Parathyroid adenoma (tissue), 2 donors: ENCODE measurements at regions not wholly inside any gene's neighbourhood (a gene's known extent, or its start where the extent isn't known, plus 50 kb on each side); places are given as distances from the start of the nearest gene placed in this dataset.

Source experiments
- H2AFZ ChIP-seq: fragments of 300-600 bp; sonication (generic); one replicate; pipeline ENCODE4 v1.7.0; 2017; ENCODE audit warnings: antibody characterized with exemption, mild to moderate bottlenecking
- H3K27ac ChIP-seq: fragments of 300-600 bp; sonication (generic); one replicate; pipeline ENCODE4 v1.7.0; 2017
- H3K27me3 ChIP-seq: fragments of 300-600 bp; sonication (generic); one replicate; pipeline ENCODE4 v1.7.0; 2017; ENCODE audit warnings: low read length; ENCODE audit not compliant: control insufficient read depth, insufficient read depth
- H3K36me3 ChIP-seq: fragments of 300-600 bp; sonication (generic); one replicate; pipeline ENCODE4 v1.7.0; 2017; ENCODE audit warnings: low read length; ENCODE audit not compliant: control insufficient read depth, insufficient read depth
- H3K4me1 ChIP-seq: fragments of 300-600 bp; sonication (generic); one replicate; pipeline ENCODE4 v1.7.0; 2017; ENCODE audit warnings: control low read depth
- H3K4me2 ChIP-seq: fragments of 300-600 bp; sonication (generic); one replicate; pipeline ENCODE4 v1.7.0; 2017; ENCODE audit warnings: low read length
- H3K4me3 ChIP-seq: fragments of 300-600 bp; sonication (generic); one replicate; pipeline ENCODE4 v1.7.0; 2017; ENCODE audit warnings: low read depth, low read length
- H3K79me2 ChIP-seq: fragments of 300-600 bp; sonication (generic); one replicate; pipeline ENCODE4 v1.7.0; 2017; ENCODE audit warnings: control low read depth
- H3K9ac ChIP-seq: fragments of 300-600 bp; sonication (generic); one replicate; pipeline ENCODE4 v1.7.0; 2017; ENCODE audit warnings: mild to moderate bottlenecking
- H3K9me3 ChIP-seq: fragments of 300-600 bp; sonication (generic); one replicate; pipeline ENCODE4 v1.7.0; 2017; ENCODE audit warnings: low read length; ENCODE audit not compliant: control insufficient read depth
- CTCF ChIP-seq: fragments of 300-600 bp; sonication (generic); IDR thresholded peaks from one replicate; pipeline ENCODE4 v1.7.0; 2017; ENCODE audit warnings: antibody characterized with exemption, mild to moderate bottlenecking
- donor health status: primary hyperparathyroidism.

- no peak overlapping the region for H3K4me3 ChIP-seq
- no peaks in the 10 kb centered on the region for H3K4me1 ChIP-seq
- no peak for TF ChIP-seq CTCF
- H3K9ac ChIP-seq, result no peak overlapping the region
- no peaks in the 10 kb centered on the region for H3K36me3 ChIP-seq
- no peak overlapping the region for H2AFZ ChIP-seq
- peaks cover 3% of the 10 kb centered on the region for H3K27me3 ChIP-seq
- H3K79me2 ChIP-seq, result no peaks in the 10 kb centered on the region
- H3K27ac ChIP-seq, result no peak overlapping the region
- no peak overlapping the region for H3K4me2 ChIP-seq
- H3K9me3 ChIP-seq, result no peaks in the 10 kb centered on the region
Measured at GRCh38 chr10:130691776-130692175, 555.6 kb downstream of the GLRX3 start.

- no peak for TF ChIP-seq CTCF
- no peaks in the 10 kb centered on the region for H3K79me2 ChIP-seq
Measured at GRCh38 chr10:130696870-130697269, 560.7 kb downstream of the GLRX3 start.

DNA sequence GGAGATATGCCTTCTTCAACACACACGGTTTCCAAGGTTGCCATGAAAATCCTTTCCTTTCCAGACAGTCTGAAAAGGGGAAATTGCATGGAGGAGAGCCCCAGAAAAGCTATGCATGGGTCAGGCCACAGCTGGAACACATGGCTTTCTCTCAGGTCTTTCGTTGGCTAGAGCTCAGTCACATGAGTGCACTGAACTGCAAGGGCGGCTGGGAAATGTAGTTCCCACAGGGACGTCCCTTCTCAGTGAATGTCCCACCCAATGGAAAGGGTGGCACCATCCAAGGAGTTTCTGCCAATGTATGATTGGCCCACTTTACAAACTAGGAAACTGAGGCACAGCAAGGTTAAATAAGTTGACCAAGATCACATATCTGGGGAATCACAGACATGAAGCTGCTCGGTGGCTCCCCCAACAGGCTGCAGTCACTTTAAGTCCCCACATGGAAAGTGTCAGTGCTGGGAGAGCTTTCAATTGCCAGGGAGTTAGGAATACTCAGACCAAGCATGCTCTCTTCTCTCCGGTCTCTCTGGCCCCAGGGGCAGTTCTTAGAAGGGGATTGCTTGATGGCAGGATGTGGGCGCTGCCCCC, 571.3 kb downstream of the GLRX3 start:
- H3K9ac ChIP-seq, result no peak overlapping the region
- no peaks in the 10 kb centered on the region for H3K4me1 ChIP-seq
- no peak overlapping the region for H2AFZ ChIP-seq
- no peak for TF ChIP-seq CTCF
- H3K27ac ChIP-seq, result no peak overlapping the region
- no peaks in the 10 kb centered on the region for H3K27me3 ChIP-seq
- H3K36me3 ChIP-seq, result no peaks in the 10 kb centered on the region
- H3K4me2 ChIP-seq, result no peak overlapping the region
- H3K79me2 ChIP-seq, result no peaks in the 10 kb centered on the region
- H3K9me3 ChIP-seq, result peaks cover 3% of the 10 kb centered on the region
- no peak overlapping the region for H3K4me3 ChIP-seq

More at GRCh38 chr10:130696870-130697269, 560.7 kb downstream of the GLRX3 start:
- Histone ChIP-seq H3K9me3 (no peaks in the 10 kb centered on the region), H3K27ac (no peak overlapping the region), H2AFZ (no peak overlapping the region), H3K36me3 (no peaks in the 10 kb centered on the region), H3K4me1 (no peaks in the 10 kb centered on the region), H3K4me3 (no peak overlapping the region), H3K9ac (no peak overlapping the region), H3K4me2 (no peak overlapping the region), H3K27me3 (no peaks in the 10 kb centered on the region)

- peaks cover 3% of the 10 kb centered on the region for H3K9me3 ChIP-seq
- no peaks in the 10 kb centered on the region for H3K27me3 ChIP-seq
- H3K27ac ChIP-seq, result no peak overlapping the region
- no peaks in the 10 kb centered on the region for H3K36me3 ChIP-seq
- H2AFZ ChIP-seq, result no peak overlapping the region
- H3K9ac ChIP-seq, result no peak overlapping the region
- no peak overlapping the region for H3K4me3 ChIP-seq
- no peaks in the 10 kb centered on the region for H3K4me1 ChIP-seq
- no peaks in the 10 kb centered on the region for H3K79me2 ChIP-seq
- no peak overlapping the region for H3K4me2 ChIP-seq
- TF ChIP-seq CTCF, result no peak
Measured at GRCh38 chr10:130708465-130709070, 572.4 kb downstream of the GLRX3 start.

GRCh38 chr10:130709415-130709814, 573.2 kb downstream of the GLRX3 start:
- H3K4me3 ChIP-seq, result no peak overlapping the region
- no peak overlapping the region for H3K9ac ChIP-seq
- no peaks in the 10 kb centered on the region for H3K27me3 ChIP-seq
- H3K4me1 ChIP-seq, result no peaks in the 10 kb centered on the region
- no peak for TF ChIP-seq CTCF
- no peaks in the 10 kb centered on the region for H3K36me3 ChIP-seq
- H3K4me2 ChIP-seq, result no peak overlapping the region
- H2AFZ ChIP-seq, result no peak overlapping the region
- H3K27ac ChIP-seq, result no peak overlapping the region
- H3K9me3 ChIP-seq, result peaks cover 3% of the 10 kb centered on the region
- no peaks in the 10 kb centered on the region for H3K79me2 ChIP-seq
